ENCODE measurements at regions not wholly inside any gene's neighbourhood (a gene's known extent, or its start where the extent isn't known, plus 50 kb on each side); places are given as distances from the start of the nearest gene placed in this dataset.
"Not testable (repeated sequence)": the region's sequence is repeated elsewhere in the genome, so short reads cannot be mapped to it uniquely, and the experiment has no call there.

GRCh38 chr3:94821241-94821640, 758.4 kb downstream of the NSUN3 start:
- intact Hi-C loops (cut with DNase I; ENCODE audit: low total_unique reads) (no loop called here), in situ Hi-C loops (cut with MboI; ENCODE audit: low pct_ligation_motif_present in 1 of 4, low pct_unique_long_range_greater_than_20kb in 1 of 4, low sequenced_read_pairs in 3 of 4) (no loop called here)
- Histone ChIP-seq H3K27ac (no peak overlapping the region), H3K36me3 (no peaks in the 10 kb centered on the region), H3K4me1 (no peaks in the 10 kb centered on the region), H3K9me3 (no peaks in the 10 kb centered on the region), H3K4me3 (no peak overlapping the region), H3K27me3 (no peaks in the 10 kb centered on the region)
- 33 to 59% methylated on average over 1 of the region's 1 CpG for WGBS, 2 donors (ENCODE audit: low coverage in 1 of 2)
- no peak for TF ChIP-seq POLR2AphosphoS5 (IDR thresholded peaks at IDR 0.05)
- TF ChIP-seq, protein P1, sequence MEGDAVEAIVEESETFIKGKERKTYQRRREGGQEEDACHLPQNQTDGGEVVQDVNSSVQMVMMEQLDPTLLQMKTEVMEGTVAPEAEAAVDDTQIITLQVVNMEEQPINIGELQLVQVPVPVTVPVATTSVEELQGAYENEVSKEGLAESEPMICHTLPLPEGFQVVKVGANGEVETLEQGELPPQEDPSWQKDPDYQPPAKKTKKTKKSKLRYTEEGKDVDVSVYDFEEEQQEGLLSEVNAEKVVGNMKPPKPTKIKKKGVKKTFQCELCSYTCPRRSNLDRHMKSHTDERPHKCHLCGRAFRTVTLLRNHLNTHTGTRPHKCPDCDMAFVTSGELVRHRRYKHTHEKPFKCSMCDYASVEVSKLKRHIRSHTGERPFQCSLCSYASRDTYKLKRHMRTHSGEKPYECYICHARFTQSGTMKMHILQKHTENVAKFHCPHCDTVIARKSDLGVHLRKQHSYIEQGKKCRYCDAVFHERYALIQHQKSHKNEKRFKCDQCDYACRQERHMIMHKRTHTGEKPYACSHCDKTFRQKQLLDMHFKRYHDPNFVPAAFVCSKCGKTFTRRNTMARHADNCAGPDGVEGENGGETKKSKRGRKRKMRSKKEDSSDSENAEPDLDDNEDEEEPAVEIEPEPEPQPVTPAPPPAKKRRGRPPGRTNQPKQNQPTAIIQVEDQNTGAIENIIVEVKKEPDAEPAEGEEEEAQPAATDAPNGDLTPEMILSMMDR (IDR thresholded peaks at IDR 0.05) = no peak
- DNase-seq = no peak

- 48 to 53% methylated on average over 2 of the region's 2 CpGs for WGBS, 2 donors (ENCODE audit: low coverage in 1 of 2)
- DNase-seq = no peak
- intact Hi-C loops (cut with DNase I; ENCODE audit: low total_unique reads) = no loop called here
These were observed 759.4 kb downstream of the NSUN3 start for GRCh38 chr3:94822298-94822697.

GRCh38 chr3:94846251-94846650, 783.4 kb downstream of the NSUN3 start:
- H3K27me3 ChIP-seq; H3K4me3 ChIP-seq; DNase-seq; H3K4me1 ChIP-seq; intact Hi-C loops (cut with DNase I; ENCODE audit: low total_unique reads); H3K27ac ChIP-seq; H3K36me3 ChIP-seq; H3K9me3 ChIP-seq; in situ Hi-C loops (cut with MboI; ENCODE audit: low pct_ligation_motif_present in 1 of 4, low pct_unique_long_range_greater_than_20kb in 1 of 4, low sequenced_read_pairs in 3 of 4): not testable (repeated sequence)
- WGBS, 2 donors (ENCODE audit: low coverage in 1 of 2) = 93% methylated on average over 10 of the region's 10 CpGs; no CpG with 5 or more reads in 1 of the 2 donors

More at GRCh38 chr3:94822298-94822697, 759.4 kb downstream of the NSUN3 start:
- Histone ChIP-seq H3K27me3 (no peaks in the 10 kb centered on the region), H3K4me3 (no peak overlapping the region), H3K27ac (no peak overlapping the region), H3K36me3 (no peaks in the 10 kb centered on the region), H3K4me1 (no peaks in the 10 kb centered on the region), H3K9me3 (no peaks in the 10 kb centered on the region)
- TF ChIP-seq POLR2A (IDR thresholded peaks at IDR 0.05) = no peak
- no peak for TF ChIP-seq EP300 (IDR thresholded peaks at IDR 0.05; ENCODE audit: low read depth)
- TF ChIP-seq, protein P1 (IDR thresholded peaks at IDR 0.05) = no peak
- in situ Hi-C loops (cut with MboI; ENCODE audit: low pct_ligation_motif_present in 1 of 4, low pct_unique_long_range_greater_than_20kb in 1 of 4, low sequenced_read_pairs in 3 of 4) = no loop called here

- H3K4me1 ChIP-seq = no peaks in the 10 kb centered on the region
- H3K9me3 ChIP-seq = peaks cover 3 to 23% of the 10 kb centered on the region in 2 donors
- in situ Hi-C loops (cut with MboI; ENCODE audit: low pct_ligation_motif_present in 1 of 4, low pct_unique_long_range_greater_than_20kb in 1 of 4, low sequenced_read_pairs in 3 of 4) = no loop called here
- H3K36me3 ChIP-seq = no peaks in the 10 kb centered on the region
- TF ChIP-seq, protein P1 (IDR thresholded peaks at IDR 0.05) = peak in 4 of 5 experiments; percentile 31 to 55 (median 39)
- TF ChIP-seq POLR2A (IDR thresholded peaks at IDR 0.05) = no peak
- H3K27ac ChIP-seq = no peak overlapping the region
- DNase-seq = no peak
- WGBS, 2 donors (ENCODE audit: low coverage in 1 of 2) = 87 to 88% methylated on average over 3 of the region's 3 CpGs
- intact Hi-C loops (cut with DNase I; ENCODE audit: low total_unique reads) = no loop called here
- H3K4me3 ChIP-seq = no peak overlapping the region
- no peaks in the 10 kb centered on the region for H3K27me3 ChIP-seq
These were observed 799.8 kb downstream of the NSUN3 start for GRCh38 chr3:94862703-94863102.

DNA sequence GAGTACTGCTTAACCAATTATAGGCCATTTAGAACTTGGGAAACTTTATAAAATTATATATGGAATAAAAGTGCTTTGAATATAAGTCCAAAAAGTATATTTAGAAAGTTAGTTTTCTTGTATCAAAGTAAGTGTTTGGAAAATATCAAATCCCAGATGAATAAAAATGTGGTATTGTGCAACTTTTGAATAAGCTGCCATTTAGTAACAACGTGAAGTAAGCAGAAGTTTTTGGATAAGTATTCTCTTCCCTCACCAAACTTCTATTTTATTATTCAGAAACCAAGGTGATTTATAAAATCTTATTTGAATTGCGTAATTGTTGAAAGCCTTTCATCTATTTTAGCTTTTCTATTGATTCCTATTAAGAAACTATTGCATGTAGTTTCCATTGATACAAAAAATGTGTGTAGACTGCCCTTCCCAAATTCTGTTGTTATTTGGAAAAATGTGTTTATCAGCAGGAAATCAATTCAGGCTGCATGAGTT, 806.2 kb downstream of the NSUN3 start:
- 77 to 84% methylated on average over 2 of the region's 2 CpGs for WGBS, 2 donors (ENCODE audit: low coverage in 1 of 2)
- H3K27ac ChIP-seq = no peak overlapping the region
- H3K27me3 ChIP-seq = no peaks in the 10 kb centered on the region
- no peak for TF ChIP-seq POLR2AphosphoS5 (IDR thresholded peaks at IDR 0.05)
- TF ChIP-seq, protein P1 (IDR thresholded peaks at IDR 0.05) = no peak
- H3K4me3 ChIP-seq = no peak overlapping the region
- in situ Hi-C loops (cut with MboI; ENCODE audit: low pct_ligation_motif_present in 1 of 4, low pct_unique_long_range_greater_than_20kb in 1 of 4, low sequenced_read_pairs in 3 of 4) = no loop called here
- no peaks in the 10 kb centered on the region for H3K36me3 ChIP-seq
- H3K9me3 ChIP-seq = peaks cover 0 to 5% of the 10 kb centered on the region in 2 donors
- no peak for DNase-seq
- H3K4me1 ChIP-seq = no peaks in the 10 kb centered on the region
- intact Hi-C loops (cut with DNase I; ENCODE audit: low total_unique reads) = no loop called here

Measured in transverse colon (tissue), 4 donors.